Left colon (tissue), 2 donors: ENCODE measurements at regions not wholly inside any gene's neighbourhood (a gene's known extent, or its start where the extent isn't known, plus 50 kb on each side); places are given as distances from the start of the nearest gene placed in this dataset.

ENCODE experiments used
- ATAC-seq: fragments of 200-7000 bp; cut with Tn5 transposase; one replicate; pipeline ENCODE4 v1.9.1; 2020; ENCODE audit warnings: mild to moderate bottlenecking, moderate library complexity
- DNase-seq, 2 donors: peaks; one replicate each; pipeline ENCODE4 v3.0.0-alpha.2; 2020
- intact Hi-C, 2 donors: fragments of 100-400 bp; cut with DNase I in 1 of 2; cut with micrococcal nuclease in 1 of 2; formaldehyde crosslinking; loops; one replicate each; pipeline versions ENCODE4 v1.11.2 to v1.14.0; 2022; cut with DNase I, micrococcal nuclease
- donor health status: DM: no; HTN: no; CAD: no.
- donor health status: DM: yes; HTN: yes; CAD: no.

- no peak for ATAC-seq
- intact Hi-C loops: no loop called here
- DNase-seq: no peak
These were observed 372.7 kb downstream of the LIG4 start for GRCh38 chr13:107842562-107843180.

- ATAC-seq: no peak
- no peak for DNase-seq
- intact Hi-C loops: no loop called here
These were observed 376.7 kb downstream of the LIG4 start for GRCh38 chr13:107838588-107839161.

GRCh38 chr13:107836685-107837084 lies 378.7 kb downstream of the LIG4 start:
- ATAC-seq (no peak), DNase-seq (no peak)
- intact Hi-C loops: no loop called here

- ATAC-seq: no peak
- DNase-seq: no peak
These were observed 379.9 kb downstream of the LIG4 start for GRCh38 chr13:107835339-107836018.

GRCh38 chr13:107834717-107835116 lies 380.6 kb downstream of the LIG4 start:
- ATAC-seq: no peak
- no peak for DNase-seq
- intact Hi-C loops: no loop called here

More at GRCh38 chr13:107835339-107836018, 379.9 kb downstream of the LIG4 start:
- intact Hi-C loops: no loop called here

GRCh38 chr13:107834281-107834680 lies 381.1 kb downstream of the LIG4 start:
- DNase-seq (no peak), ATAC-seq (no peak)
- intact Hi-C loops: no loop called here

- intact Hi-C loops: no loop called here
- ATAC-seq: no peak
- DNase-seq: no peak
These were observed 382.7 kb downstream of the LIG4 start for GRCh38 chr13:107832500-107833100.

GRCh38 chr13:107830804-107831203 lies 384.5 kb downstream of the LIG4 start:
- intact Hi-C loops: no loop called here
- no peak for DNase-seq
- ATAC-seq: no peak

GRCh38 chr13:107827840-107828549 lies 387.3 kb downstream of the LIG4 start:
- ATAC-seq (no peak), DNase-seq (no peak)
- intact Hi-C loops: no loop called here

- intact Hi-C loops: no loop called here
- DNase-seq (no peak), ATAC-seq (no peak)
These were observed 390.7 kb downstream of the LIG4 start for GRCh38 chr13:107824635-107825034.

- ATAC-seq (no peak), DNase-seq (no peak)
- intact Hi-C loops: no loop called here
These were observed 393.3 kb downstream of the LIG4 start for GRCh38 chr13:107822006-107822405.

- DNase-seq (no peak), ATAC-seq (no peak)
- intact Hi-C loops: no loop called here
These were observed 393.8 kb downstream of the LIG4 start for GRCh38 chr13:107821492-107821891.

GRCh38 chr13:107819071-107819470 lies 396.3 kb downstream of the LIG4 start:
- intact Hi-C loops: no loop called here
- DNase-seq: no peak
- ATAC-seq: no peak

- intact Hi-C loops: no loop called here
- DNase-seq (no peak), ATAC-seq (no peak)
These were observed 397.6 kb downstream of the LIG4 start for GRCh38 chr13:107817647-107818287.

GRCh38 chr13:107812014-107812412 lies 403.3 kb downstream of the LIG4 start:
- DNase-seq: no peak
- intact Hi-C loops: no loop called here
- no peak for ATAC-seq

- intact Hi-C loops: no loop called here
- ATAC-seq: no peak
These were observed 403.9 kb downstream of the LIG4 start for GRCh38 chr13:107811233-107812013.

GRCh38 chr13:107809125-107809524 lies 406.2 kb downstream of the LIG4 start:
- ATAC-seq: no peak
- intact Hi-C loops: no loop called here

More at GRCh38 chr13:107811233-107812013, 403.9 kb downstream of the LIG4 start:
- DNase-seq: no peak

GRCh38 chr13:107808389-107808788 lies 406.9 kb downstream of the LIG4 start:
- ATAC-seq: no peak
- intact Hi-C loops: no loop called here
- DNase-seq: no peak

More at GRCh38 chr13:107809125-107809524, 406.2 kb downstream of the LIG4 start:
- DNase-seq: no peak
